HG02840 (cell line): ENCODE measurements at regions not wholly inside any gene's neighbourhood (a gene's known extent, or its start where the extent isn't known, plus 50 kb on each side); places are given as distances from the start of the nearest gene placed in this dataset.
"Not testable (repeated sequence)": the region's sequence is repeated elsewhere in the genome, so short reads cannot be mapped to it uniquely, and the experiment has no call there.

Experiments used
- ATAC-seq: cut with Tn5 transposase; IDR thresholded peaks from one replicate; pipeline ENCODE4 v1.9.1; 2021; ENCODE audit warnings: mild to moderate bottlenecking, moderate library complexity, moderate number of reproducible peaks; ENCODE audit not compliant: unreplicated experiment, low FRiP score

- no peak for ATAC-seq
Observed at GRCh38 chr12:11446372-11446771, 51.0 kb upstream of the PRB2 start.

DNA sequence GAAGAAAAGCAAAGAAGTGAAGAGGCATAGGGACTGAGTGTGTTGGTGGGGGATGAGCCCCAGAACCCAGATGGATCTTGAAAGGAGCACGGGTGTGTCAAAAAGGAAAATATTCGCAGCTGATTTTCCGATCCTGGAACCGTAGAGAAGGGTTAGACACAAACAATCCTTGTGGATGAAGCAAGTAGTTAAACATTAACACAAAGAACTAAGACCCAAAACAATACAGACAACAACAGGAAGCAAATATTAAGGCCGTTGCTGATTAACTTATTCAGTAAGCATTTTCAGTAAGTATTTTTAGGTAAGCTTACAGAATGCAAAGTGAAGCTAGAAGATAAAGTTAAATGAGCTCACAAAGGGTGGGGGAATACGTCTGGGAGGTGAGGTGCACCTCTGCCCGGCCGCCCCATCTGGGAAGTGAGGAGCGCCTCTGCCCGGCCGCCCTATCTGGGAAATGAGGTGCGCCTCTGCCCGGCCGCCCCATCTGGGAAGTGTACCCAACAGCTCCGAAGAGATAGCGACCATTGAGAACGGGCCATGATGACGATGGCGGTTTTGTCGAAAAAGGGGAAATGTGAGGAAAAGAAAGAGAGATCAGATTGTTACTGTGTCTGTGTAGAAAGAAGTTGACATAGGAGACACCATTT lies 62.8 kb upstream of the PRB2 start:
- ATAC-seq: no peak

GRCh38 chr12:11460343-11461023 lies 65.1 kb upstream of the PRB2 start:
- ATAC-seq: no peak

- no peak for ATAC-seq
Observed at GRCh38 chr12:11461433-11461832, 66.1 kb upstream of the PRB2 start.

DNA sequence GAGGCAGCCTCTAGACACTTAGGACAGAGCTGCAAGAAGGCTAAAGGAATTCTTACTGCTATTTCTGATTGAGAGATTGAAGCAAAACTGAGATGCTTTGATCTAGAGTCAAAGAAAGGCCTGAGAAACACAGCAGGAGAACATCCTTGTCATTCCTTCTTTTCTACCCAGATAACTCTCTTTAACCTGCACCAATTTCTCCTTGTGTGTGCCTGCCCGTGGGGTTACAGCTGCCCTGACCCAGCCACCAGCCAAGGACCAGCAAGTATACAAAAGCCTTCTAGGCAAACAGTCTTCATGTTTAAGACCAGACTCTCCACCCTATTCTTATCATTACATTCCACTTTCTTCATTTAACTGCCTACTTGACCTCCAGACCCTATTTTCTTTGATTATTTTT lies 81.7 kb upstream of the PRB2 start:
- no peak for ATAC-seq

DNA sequence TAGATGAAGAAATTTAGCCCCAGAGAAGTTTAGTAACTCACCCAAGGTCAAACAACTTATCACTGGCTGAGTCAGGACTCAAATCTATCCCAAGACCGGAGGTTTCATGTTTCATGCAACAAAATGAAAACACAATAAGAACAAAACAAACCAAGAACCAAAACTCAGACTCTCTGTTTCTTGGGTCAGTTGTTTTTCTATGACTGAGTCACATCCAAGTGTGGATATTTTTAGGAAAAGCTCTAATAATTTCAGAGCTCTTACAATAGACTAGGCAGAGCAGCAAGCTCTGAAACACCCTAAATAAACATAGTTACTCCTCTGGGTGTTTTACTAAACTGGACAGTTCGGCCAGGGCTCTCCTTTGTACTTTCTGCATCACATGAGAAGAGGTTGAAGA lies 87.6 kb upstream of the PRB2 start:
- ATAC-seq: no peak

GRCh38 chr12:11486623-11487444 lies 91.5 kb upstream of the PRB2 start:
- ATAC-seq: no peak

- no peak for ATAC-seq
Observed at GRCh38 chr12:11496157-11496851, 100.9 kb upstream of the PRB2 start.

- ATAC-seq: no peak
Observed at GRCh38 chr12:11497438-11497837, 102.1 kb upstream of the PRB2 start.

DNA sequence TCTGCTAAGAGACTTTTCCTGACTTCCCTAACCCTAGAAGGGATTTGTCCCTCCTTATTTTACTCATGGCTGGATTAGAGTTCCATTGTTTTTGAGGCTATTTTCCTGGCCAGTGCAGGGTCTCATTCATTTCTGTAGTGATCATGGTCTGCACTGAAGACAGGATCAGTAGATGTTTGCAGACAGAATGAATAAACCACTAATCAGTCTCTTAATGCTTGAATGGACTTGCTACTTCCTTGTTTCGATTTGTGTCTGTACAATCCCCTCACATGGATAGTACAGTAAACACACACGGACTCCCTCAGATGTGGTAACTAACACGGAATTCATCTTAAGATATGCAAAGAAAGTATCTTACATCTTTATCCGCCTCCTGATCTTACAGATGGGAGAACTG lies 102.6 kb upstream of the PRB2 start:
- no peak for ATAC-seq

- ATAC-seq: not testable (repeated sequence)
Observed at GRCh38 chr12:11498574-11498973, 103.2 kb upstream of the PRB2 start.

DNA sequence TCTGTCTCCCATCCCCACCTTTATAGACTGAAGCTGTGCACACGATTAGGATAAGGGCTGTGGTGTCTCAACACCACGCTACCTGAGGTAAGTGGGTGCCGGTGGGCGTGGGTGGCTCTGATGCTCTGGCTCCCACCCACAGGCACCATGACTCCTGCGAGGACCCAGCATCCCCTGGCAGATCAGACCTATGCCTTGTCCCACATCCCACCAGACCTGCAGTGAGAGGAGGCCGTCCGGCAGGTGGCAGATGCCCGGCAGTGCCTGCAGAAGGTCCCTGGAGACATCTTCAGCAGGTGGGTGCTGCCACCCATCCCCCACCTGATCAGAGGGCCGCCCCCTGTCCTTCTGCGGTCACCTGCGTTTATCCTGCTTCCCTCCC lies 104.4 kb upstream of the PRB2 start:
- no peak for ATAC-seq

DNA sequence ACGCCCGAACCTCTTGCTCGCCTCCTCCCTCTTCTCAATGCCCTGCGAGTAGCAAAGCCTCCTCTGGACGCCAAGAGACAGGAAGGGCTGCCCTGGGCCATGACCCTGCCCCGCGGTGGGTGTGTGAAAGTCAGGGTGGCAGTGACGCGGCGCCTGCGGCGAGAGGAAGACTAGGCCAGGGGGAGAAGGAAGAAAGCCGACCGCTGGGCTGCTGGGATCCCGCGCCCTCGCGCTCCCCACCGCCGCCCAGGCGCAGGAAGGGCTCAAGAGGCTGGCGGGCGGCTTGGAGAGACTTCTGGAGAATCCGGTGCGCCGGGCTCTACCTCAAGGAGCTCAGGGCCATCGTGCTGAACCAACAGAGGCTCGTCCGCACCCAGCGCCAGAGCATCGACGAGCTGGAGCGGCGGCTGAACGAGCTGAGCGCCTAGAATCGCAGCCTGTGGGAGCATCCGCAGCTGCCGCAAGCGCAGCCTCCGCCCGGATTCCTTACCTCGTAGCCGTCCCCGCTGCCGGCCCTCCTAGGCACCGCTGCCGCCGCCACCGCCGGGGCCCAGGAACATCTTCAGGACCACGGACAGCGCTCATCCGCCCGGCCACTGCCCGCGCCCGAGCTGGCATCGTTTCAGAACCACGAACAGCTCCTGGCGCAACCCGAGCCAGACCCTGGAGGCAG lies 105.0 kb upstream of the PRB2 start:
- no peak for ATAC-seq

GRCh38 chr12:11500861-11501230 lies 105.5 kb upstream of the PRB2 start:
- no peak for ATAC-seq

DNA sequence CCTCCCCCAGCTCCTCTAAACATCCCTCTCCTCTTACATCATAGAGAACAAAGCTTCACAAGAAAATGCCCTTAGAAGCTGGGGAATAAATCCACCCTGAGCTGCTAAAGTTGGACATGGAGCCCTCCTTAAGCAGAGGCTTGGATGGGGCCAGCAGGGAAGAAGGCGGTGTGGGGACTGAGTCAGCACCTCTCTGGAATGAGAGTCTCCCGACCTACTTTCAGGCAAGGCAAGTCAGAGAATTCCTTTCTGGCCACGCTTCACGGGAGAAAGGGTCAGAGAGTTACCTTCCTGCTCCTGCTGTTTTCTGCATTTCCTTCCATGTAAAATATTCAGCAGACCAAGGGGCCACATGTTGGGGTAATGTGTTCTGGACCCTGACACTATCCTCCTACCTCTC lies 113.3 kb upstream of the PRB2 start:
- no peak for ATAC-seq

GRCh38 chr12:11509326-11509725 lies 114.0 kb upstream of the PRB2 start:
- no peak for ATAC-seq

DNA sequence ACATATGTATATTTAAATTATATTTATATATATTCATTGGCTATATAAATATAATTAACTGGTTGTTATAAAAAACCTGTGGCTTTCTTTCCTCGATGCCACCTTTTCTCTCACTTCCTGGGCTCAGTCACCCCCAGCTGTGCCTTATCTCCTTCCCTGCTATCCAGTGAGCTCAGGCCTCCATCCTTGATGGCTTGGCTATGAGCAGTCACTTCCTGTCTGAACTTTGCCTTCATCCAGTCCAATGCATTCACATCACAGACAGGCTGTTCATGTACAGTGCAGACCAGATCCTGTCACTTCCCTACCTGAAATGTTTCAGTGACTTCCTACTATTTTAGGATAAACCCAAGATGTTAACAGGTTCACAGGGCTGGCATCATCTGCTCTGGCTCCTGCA lies 115.3 kb upstream of the PRB2 start:
- ATAC-seq: no peak

DNA sequence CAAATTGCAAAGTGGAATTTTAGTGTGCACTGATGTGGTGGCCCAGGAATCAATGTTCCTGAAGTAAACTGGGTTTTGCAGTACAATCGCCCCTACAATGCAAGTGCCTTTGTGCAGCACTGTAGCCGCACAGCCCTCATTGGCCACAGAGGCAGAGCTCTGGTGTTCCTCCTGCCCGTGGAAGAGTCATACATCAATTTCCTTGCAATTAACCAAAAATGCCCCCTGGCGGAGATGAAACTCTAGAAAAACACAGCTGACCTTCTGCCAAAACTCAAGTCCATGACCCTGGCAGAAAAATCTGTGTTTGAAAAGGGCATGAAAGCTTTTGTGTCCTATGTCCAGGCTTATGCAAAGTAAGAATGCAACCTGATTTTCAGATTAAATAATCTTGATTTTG lies 117.9 kb upstream of the PRB2 start:
- ATAC-seq: no peak

DNA sequence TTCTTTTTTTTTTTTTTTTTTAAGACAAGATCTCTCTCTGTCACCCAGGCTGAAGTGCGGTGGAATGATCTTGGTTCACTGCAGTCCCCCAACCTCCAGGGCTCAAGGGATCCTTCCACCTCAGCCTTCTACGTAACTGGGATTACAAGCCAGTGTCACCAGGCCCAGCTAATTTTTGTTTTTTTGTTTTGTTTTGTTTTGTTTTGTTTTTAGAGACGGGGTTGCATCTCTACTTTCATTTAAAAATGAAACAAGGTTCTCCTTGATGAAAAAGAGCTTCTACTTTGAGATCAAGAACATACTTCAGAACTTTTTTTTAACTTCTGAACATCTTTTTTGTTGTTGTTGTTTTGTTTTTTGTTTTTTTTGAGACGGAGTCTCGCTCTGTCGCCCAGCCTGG lies 121.7 kb upstream of the PRB2 start:
- ATAC-seq: no peak

- ATAC-seq: no peak
Observed at GRCh38 chr12:11524446-11524845, 125.0 kb upstream of the ETV6 start.

DNA sequence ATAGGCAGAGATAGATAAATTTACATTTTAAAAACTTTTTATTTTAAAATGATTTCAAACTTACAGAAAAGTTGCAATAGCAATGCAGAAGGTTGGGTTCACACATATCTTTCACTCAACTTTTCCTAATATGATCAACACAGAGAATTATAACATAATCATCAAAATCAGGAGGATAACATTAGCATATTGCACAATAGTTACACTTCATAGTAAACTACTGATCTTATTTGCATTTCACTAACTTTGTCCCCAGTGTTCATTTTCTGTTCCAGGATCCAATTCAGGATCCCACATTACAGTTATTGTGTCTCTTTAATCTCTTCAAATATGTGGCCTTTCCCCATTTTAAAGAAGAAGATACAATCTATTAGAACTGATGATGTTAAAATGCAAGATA lies 115.4 kb upstream of the ETV6 start:
- ATAC-seq: no peak
